GM19238 (cell line): ENCODE measurements at regions not wholly inside any gene's neighbourhood (a gene's known extent, or its start where the extent isn't known, plus 50 kb on each side); places are given as distances from the start of the nearest gene placed in this dataset.

ENCODE experiments used
- DNase-seq: peaks from one replicate; pipeline ENCODE4 v3.0.0; 2011; ENCODE audit warnings: low spot score; ENCODE audit not compliant: insufficient read length

GRCh38 chr10:44774676-44775401 is 136.3 kb upstream of the TMEM72 start:
- no peak for DNase-seq

GRCh38 chr10:44775402-44775741 is 135.8 kb upstream of the TMEM72 start:
- no peak for DNase-seq

GRCh38 chr10:44776181-44776580 is 135.0 kb upstream of the TMEM72 start:
- no peak for DNase-seq

- DNase-seq = no peak
These were observed 131.6 kb upstream of the TMEM72 start for GRCh38 chr10:44779511-44779910.

GRCh38 chr10:44780426-44780825 is 130.7 kb upstream of the TMEM72 start:
- no peak for DNase-seq

- no peak for DNase-seq
These were observed 130.0 kb upstream of the TMEM72 start for GRCh38 chr10:44781131-44781530.

GRCh38 chr10:44786286-44786850 is 124.8 kb upstream of the TMEM72 start:
- no peak for DNase-seq

- no peak for DNase-seq
These were observed 123.6 kb upstream of the TMEM72 start for GRCh38 chr10:44787480-44788075.

- DNase-seq = no peak
These were observed 122.7 kb upstream of the TMEM72 start for GRCh38 chr10:44788147-44789129.

- DNase-seq = no peak
These were observed 118.9 kb upstream of the TMEM72 start for GRCh38 chr10:44792119-44792775.

- no peak for DNase-seq
These were observed 111.2 kb upstream of the TMEM72 start for GRCh38 chr10:44799966-44800365.

GRCh38 chr10:44801383-44802327 is 109.5 kb upstream of the TMEM72 start:
- no peak for DNase-seq

GRCh38 chr10:44803862-44804261 is 107.3 kb upstream of the TMEM72 start:
- DNase-seq = no peak

- DNase-seq = no peak
These were observed 106.5 kb upstream of the TMEM72 start for GRCh38 chr10:44804661-44805060.

- no peak for DNase-seq
These were observed 105.5 kb upstream of the TMEM72 start for GRCh38 chr10:44805466-44806210.

- no peak for DNase-seq
These were observed 104.2 kb upstream of the TMEM72 start for GRCh38 chr10:44806950-44807349.

- DNase-seq = no peak
These were observed 103.7 kb upstream of the TMEM72 start for GRCh38 chr10:44807451-44807850.

GRCh38 chr10:44809647-44810046 is 101.5 kb upstream of the TMEM72 start:
- no peak for DNase-seq

- DNase-seq = no peak
These were observed 100.1 kb upstream of the TMEM72 start for GRCh38 chr10:44811072-44811471.
